H1 (cell line): ENCODE measurements at regions not wholly inside any gene's neighbourhood (a gene's known extent, or its start where the extent isn't known, plus 50 kb on each side); places are given as distances from the start of the nearest gene placed in this dataset.

Experiments
- CHD2 ChIP-seq: IDR thresholded peaks from 2 replicates; pipeline ENCODE4 v1.6.1; 2012; ENCODE audit warnings: low read length, improper control_type of control experiment
- CHD7 ChIP-seq: fragments of 300-600 bp; sonication (generic); IDR thresholded peaks from 2 replicates; pipeline ENCODE4 v1.7.1; 2012; ENCODE audit warnings: low read length, moderate library complexity, mild to moderate bottlenecking, inconsistent platforms; ENCODE audit not compliant: insufficient replicate concordance
- JUND ChIP-seq: IDR thresholded peaks from 2 replicates; pipeline ENCODE4 v1.6.1; 2011; ENCODE audit warnings: mild to moderate bottlenecking, improper control_type of control experiment, low read length
- TF ChIP-seq, protein P1 (sequence below), 3 experiments: IDR thresholded peaks; 1 replicate in 2 of 3; 2 replicates in 1 of 3; pipeline versions ENCODE4 v1.5.1 to v1.6.1; 2011; ENCODE audit warnings: low read length in 3 of 3, mild to moderate bottlenecking in 3 of 3, inconsistent platforms in 2 of 3, low read depth in 1 of 3, moderate library complexity in 1 of 3; ENCODE audit not compliant: insufficient read depth in 1 of 3; ENCODE audit errors: control extremely low read depth in 1 of 3

DNA sequence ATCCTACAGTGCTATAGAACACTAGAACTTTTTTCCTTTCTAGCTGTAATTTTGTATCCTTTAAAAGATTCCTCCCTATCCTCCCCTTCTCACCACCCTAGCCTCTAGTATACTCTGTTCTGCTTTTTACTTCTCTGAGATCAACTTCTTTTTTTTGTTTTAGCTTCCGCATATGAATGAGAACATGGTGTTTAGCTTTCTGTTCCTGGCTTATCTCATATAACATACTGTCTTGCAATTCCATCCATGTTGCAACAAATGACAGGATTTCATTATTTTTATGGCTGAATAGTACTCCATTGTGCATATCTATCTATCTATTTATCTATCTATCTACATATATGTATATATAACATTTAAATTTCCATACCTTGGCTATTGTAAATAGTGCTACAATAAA lies 126.0 kb upstream of the MAN2A1 start (continued):
- TF ChIP-seq, protein P1, sequence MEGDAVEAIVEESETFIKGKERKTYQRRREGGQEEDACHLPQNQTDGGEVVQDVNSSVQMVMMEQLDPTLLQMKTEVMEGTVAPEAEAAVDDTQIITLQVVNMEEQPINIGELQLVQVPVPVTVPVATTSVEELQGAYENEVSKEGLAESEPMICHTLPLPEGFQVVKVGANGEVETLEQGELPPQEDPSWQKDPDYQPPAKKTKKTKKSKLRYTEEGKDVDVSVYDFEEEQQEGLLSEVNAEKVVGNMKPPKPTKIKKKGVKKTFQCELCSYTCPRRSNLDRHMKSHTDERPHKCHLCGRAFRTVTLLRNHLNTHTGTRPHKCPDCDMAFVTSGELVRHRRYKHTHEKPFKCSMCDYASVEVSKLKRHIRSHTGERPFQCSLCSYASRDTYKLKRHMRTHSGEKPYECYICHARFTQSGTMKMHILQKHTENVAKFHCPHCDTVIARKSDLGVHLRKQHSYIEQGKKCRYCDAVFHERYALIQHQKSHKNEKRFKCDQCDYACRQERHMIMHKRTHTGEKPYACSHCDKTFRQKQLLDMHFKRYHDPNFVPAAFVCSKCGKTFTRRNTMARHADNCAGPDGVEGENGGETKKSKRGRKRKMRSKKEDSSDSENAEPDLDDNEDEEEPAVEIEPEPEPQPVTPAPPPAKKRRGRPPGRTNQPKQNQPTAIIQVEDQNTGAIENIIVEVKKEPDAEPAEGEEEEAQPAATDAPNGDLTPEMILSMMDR (IDR thresholded peaks at IDR 0.05; ENCODE audit: control extremely low read depth in 1 of 3, insufficient read depth in 1 of 3, low read depth in 1 of 3, low read length in 3 of 3): no peak
- TF ChIP-seq JUND (no peak), CHD2 (no peak), CHD7 (no peak)
